Thyroid gland (tissue), 4 donors: ENCODE measurements at regions not wholly inside any gene's neighbourhood (a gene's known extent, or its start where the extent isn't known, plus 50 kb on each side); places are given as distances from the start of the nearest gene placed in this dataset.

Source experiments
- POLR2A ChIP-seq, 2 donors: fragments of 450-650 bp; IDR thresholded peaks; one replicate each; pipeline ENCODE4 v1.6.1; 2017; ENCODE audit warnings: antibody characterized with exemption in 2 of 2, mild to moderate bottlenecking in 2 of 2, moderate library complexity in 1 of 2
- TF ChIP-seq, protein P1 (sequence below), 6 experiments: fragments of 200-600 bp in 3 of 6; fragments of 450-650 bp in 3 of 6; sonication (generic) in 3 of 6; IDR thresholded peaks; one replicate each; pipeline ENCODE4 v1.5.1; 2016 to 2019; ENCODE audit warnings: antibody characterized with exemption in 6 of 6, mild to moderate bottlenecking in 2 of 6, inconsistent platforms in 1 of 6, moderate library complexity in 1 of 6

DNA sequence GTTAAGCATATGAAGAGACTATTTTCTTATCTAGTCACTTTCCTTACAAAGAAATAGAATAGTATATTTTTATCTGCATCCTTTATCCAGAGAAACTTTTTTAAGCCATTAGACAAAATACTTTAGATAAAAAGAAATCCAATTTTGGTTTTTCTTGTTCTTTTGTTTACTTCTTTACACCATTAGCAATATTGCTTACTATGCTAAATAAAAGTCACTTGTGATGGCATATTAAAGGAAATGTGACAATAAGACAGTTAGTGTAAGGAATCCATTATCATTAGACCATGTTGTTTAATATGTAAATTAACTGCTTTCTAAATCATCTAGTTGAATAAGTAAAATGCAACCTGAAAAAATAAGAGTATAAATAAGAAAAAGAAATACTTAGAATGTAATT, 2582.7 kb downstream of the ARAP2 start:
- TF ChIP-seq, protein P1, sequence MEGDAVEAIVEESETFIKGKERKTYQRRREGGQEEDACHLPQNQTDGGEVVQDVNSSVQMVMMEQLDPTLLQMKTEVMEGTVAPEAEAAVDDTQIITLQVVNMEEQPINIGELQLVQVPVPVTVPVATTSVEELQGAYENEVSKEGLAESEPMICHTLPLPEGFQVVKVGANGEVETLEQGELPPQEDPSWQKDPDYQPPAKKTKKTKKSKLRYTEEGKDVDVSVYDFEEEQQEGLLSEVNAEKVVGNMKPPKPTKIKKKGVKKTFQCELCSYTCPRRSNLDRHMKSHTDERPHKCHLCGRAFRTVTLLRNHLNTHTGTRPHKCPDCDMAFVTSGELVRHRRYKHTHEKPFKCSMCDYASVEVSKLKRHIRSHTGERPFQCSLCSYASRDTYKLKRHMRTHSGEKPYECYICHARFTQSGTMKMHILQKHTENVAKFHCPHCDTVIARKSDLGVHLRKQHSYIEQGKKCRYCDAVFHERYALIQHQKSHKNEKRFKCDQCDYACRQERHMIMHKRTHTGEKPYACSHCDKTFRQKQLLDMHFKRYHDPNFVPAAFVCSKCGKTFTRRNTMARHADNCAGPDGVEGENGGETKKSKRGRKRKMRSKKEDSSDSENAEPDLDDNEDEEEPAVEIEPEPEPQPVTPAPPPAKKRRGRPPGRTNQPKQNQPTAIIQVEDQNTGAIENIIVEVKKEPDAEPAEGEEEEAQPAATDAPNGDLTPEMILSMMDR (IDR thresholded peaks at IDR 0.05), result no peak
- no peak for TF ChIP-seq POLR2A (IDR thresholded peaks at IDR 0.05)
